GM04503 (cell line): ENCODE measurements at regions not wholly inside any gene's neighbourhood (a gene's known extent, or its start where the extent isn't known, plus 50 kb on each side); places are given as distances from the start of the nearest gene placed in this dataset.

ENCODE experiments used
- DNase-seq: peaks from one replicate; pipeline ENCODE4 v3.0.0-alpha.2; 2012; ENCODE audit warnings: low read depth

DNA sequence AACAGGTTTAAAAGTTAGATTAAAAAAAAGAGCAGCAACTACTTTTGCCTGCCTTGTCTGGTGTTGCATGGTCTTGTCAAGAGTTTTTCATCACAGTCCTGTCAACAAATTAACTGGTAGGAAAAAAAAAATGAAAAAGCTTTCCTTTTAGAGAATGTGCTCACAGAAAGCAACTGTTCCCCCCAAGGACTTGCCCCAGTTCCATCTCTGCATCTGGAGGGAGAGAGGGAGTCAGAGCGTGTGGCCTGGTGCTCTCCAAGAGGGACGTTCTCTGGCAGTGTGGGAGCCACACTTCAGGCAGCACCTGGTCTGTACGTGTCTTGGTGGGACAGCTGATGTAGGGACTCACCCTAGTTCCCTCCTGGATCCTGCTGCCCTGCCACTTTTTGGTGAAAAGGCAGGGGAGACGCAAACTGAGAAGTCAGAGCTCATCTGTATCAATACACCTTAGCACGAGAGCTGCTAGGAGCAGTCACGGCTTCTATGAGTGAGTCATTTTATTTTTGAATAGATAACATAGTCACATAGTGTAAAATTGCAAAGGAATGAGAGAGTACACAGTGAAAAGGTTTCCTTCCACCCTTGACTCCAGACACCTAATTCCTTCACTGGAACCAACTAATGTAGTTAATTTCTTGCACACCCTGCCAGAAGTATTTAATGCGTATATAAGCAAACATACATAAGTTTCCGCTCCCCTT, 172.5 kb upstream of the MGAT5 start:
- DNase-seq = no peak

GRCh38 chr2:134083548-134083947, 170.3 kb upstream of the MGAT5 start:
- DNase-seq = no peak

DNA sequence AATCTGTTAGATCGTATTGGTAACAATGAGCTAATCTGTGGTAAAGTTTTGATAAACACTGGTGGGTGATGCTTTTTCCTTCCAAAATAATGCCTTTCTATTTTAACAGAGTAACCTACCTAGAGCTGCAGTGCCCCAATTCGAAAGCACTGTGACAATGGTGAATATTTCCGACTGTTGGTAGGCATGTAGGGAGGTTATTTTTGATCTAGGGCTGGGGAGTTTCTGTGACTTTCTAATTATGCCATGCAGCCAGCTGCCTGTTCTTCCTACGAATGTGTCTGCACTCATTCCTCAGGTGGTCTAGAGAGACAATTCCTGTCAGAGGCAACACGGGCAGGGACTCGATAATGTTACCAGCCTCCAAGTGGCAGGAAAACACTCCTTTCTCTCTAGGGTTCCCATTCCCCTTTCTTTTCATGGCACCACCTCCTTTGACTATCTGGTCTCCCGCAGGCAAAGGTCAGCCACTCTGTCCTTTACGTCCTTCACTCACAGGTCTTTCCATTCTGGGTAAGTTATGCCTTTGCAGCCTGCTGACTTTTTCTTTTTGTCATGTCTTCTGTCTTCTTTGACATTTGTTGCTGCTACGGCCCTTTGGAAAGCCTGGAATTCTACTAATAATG, 167.2 kb upstream of the MGAT5 start:
- DNase-seq = no peak

- no peak for DNase-seq
Measured at GRCh38 chr2:134087371-134087921, 166.4 kb upstream of the MGAT5 start.

DNA sequence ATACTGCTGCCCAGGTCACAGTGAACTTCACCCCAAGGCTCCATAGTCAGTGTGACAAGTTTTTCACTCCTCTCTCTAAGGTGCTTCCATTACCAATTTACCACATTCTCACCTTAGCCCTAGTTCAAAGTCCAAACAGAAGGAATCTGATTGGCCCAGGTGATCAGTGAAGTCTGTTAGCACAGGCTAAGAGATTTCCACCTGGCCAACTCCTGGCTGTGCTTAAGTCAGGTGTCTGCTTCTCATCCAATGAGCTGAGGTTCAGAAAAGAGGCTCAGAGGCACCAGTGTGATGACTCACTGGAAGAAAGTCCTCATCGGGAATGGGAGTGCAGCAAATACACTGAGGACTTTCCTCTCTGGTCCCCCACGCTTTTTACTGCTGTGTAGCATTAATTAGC, 164.4 kb upstream of the MGAT5 start:
- no peak for DNase-seq

GRCh38 chr2:134097740-134098139, 156.1 kb upstream of the MGAT5 start:
- no peak for DNase-seq

GRCh38 chr2:134098321-134098720, 155.6 kb upstream of the MGAT5 start:
- DNase-seq = no peak

- no peak for DNase-seq
Measured at GRCh38 chr2:134099273-134099672, 154.6 kb upstream of the MGAT5 start.

DNA sequence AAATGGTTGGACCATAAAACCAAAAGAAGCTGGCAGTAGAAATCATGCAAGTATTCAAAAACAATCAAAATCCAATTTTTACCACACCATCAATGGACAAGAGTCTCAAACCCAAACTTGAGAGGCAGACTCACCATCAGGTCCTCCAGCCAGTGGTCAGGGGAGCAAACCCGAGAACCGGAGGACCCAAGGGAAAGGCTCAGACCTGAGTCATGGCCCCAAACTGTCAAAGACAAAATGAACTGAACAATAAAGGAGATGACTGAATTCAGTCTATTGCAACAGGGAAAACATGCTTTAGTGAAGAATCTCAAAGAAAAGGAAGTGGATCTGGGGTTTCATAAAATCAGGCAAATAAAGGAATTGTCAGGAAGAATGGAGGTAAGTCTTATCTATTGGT, 150.7 kb upstream of the MGAT5 start:
- DNase-seq = no peak

- DNase-seq = no peak
Measured at GRCh38 chr2:134104754-134105153, 149.1 kb upstream of the MGAT5 start.

DNA sequence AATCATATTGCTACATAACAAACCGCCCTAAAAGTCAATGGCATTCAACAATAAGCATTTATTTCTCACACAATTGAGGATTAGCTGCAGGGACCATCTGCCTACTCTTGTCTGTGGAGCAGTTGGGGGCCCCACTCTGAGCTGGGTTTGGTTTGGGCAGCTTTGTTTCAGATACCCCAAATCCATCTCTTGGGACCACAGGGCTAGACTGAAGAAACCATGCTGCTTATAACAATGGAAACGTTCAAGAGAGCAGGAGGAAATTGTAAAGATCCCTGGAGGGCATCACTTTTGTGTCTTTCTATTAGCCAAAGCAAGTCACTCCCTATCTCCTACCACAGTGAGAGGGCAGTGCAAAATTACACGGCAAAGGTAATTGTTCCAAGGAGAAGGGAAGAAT, 146.5 kb upstream of the MGAT5 start:
- DNase-seq = no peak

DNA sequence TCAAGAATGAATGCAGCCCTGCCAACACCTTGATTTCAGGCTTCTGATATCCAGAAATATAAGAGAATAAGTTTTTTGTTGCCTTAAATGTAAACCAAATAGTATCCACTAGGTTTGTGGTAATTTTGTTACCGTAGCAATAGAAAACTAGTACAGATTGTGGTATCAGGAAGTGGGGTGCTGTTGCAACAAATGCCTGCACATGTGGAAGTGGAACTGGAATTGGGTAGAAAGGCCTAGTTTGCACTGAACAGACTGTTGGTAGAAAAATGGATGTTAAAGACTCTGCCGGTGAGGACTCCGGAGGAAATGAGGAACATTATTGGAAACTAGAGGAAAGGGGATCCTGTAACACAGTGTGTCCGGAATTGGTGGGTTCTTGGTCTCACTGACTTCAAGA, 145.8 kb upstream of the MGAT5 start:
- no peak for DNase-seq

GRCh38 chr2:134109246-134109645, 144.6 kb upstream of the MGAT5 start:
- no peak for DNase-seq

DNA sequence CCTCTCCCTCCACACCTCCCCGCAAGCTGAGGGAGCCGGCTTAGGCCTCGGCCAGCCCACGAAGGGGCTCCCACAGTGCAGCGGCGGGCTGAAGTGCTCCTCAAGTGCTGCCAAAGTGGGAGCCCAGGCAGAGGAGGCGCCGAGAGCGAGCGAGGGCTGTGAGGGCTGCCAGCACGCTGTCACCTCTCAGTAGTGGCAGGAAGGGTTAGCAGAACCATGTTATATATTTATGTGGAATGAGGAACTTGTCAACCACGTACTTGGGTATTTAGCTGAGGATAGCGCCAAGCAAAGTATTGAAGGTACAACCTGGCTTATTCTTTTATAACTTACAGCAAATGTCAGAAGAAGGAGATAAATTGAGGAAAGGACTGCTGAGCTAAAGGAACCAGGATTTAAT, 144.1 kb upstream of the MGAT5 start:
- DNase-seq = no peak

GRCh38 chr2:134110532-134110931, 143.3 kb upstream of the MGAT5 start:
- no peak for DNase-seq

GRCh38 chr2:134117676-134118075, 136.2 kb upstream of the MGAT5 start:
- no peak for DNase-seq

GRCh38 chr2:134118279-134119116, 135.4 kb upstream of the MGAT5 start:
- peak; percentile 92 for DNase-seq

DNA sequence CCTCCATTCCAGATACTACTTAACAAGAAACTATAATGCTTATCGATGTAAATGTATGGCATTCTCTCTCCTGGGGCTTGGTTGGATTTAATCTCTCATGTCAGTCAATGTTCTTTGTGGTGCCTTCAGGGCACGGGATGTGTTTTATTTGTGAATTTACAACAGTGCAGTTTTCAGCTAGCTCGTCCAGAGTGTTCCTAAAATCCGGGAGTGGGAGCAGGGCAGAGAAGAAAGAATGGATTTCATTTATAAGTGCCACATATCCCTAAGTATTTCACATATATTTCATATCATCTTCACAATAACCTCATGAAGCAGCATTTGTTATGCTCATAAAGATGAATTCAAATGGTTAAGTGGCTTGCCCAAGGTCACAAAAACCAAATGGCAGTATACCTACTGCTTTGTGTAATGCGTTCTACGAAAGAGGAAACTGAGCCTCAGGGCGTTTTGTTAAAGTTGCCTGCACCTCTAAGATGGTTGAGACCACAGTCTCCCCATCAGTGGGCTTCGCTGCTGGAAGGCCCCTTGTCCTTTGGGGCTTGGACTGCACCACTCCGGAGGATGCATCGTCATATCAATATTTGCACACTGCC, 134.7 kb upstream of the MGAT5 start:
- no peak for DNase-seq

GRCh38 chr2:134119713-134120405, 134.0 kb upstream of the MGAT5 start:
- DNase-seq = peak; percentile 81

- DNase-seq = no peak
Measured at GRCh38 chr2:134120406-134120732, 133.5 kb upstream of the MGAT5 start.

GRCh38 chr2:134120733-134121630, 132.9 kb upstream of the MGAT5 start:
- DNase-seq = no peak
